GM19351 (cell line): ENCODE measurements at regions not wholly inside any gene's neighbourhood (a gene's known extent, or its start where the extent isn't known, plus 50 kb on each side); places are given as distances from the start of the nearest gene placed in this dataset.
A peak's percentile ranks its signal among the peaks of the same experiment; 100 is the strongest.

Source experiments
- ATAC-seq: cut with Tn5 transposase; IDR thresholded peaks from one replicate; pipeline ENCODE4 v1.9.1; 2021; ENCODE audit warnings: mild to moderate bottlenecking, moderate library complexity; ENCODE audit not compliant: unreplicated experiment

DNA sequence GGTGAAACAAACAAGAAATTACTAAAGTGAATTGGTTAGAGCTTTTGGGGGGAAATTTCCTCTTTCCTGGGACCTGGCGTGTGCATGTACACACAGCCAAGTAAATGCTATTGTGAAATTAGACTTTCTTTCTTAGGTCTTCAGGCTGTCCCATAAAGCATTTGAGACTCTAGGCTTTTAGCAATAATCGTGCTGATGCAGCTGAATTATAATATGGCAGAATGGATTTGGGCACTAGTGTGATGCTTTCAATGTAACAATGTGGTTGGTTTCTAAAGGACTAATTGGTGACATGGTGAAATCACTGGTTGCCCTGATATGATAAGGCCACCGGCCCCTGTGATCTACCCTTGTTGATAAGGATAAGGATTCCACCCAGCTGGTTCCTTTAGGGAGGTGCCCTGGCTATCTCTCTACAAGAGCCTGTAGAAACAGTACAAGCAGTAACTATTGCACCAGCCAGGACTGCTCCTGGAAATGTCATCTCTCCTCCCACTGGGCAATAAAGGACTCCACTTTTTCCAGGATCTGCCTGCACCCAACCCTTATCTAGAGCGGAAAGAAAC lies 164.1 kb downstream of the TFAP2A start:
- ATAC-seq: no peak

DNA sequence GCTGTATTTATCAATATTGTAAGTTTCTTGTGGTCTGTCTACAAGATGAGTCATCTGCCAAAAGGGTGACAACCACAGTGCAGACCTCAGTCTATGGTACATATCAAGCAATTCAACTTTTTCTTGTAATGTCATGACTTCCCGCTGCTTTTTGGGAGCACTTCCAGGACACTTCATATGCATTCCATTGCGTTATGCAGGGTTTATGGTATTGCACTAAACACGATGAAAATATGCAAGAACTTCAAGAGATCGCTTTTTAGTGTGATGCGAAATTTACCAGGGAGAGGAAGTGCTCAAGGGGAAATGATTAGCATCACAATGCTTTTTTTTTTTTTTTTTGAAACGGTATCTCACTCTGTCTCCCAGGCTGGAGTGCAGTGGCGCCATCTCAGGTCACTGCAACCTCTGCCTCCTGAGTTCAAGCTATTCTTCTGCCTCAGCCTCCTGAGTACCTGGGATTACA lies 166.5 kb downstream of the TFAP2A start:
- no peak for ATAC-seq

DNA sequence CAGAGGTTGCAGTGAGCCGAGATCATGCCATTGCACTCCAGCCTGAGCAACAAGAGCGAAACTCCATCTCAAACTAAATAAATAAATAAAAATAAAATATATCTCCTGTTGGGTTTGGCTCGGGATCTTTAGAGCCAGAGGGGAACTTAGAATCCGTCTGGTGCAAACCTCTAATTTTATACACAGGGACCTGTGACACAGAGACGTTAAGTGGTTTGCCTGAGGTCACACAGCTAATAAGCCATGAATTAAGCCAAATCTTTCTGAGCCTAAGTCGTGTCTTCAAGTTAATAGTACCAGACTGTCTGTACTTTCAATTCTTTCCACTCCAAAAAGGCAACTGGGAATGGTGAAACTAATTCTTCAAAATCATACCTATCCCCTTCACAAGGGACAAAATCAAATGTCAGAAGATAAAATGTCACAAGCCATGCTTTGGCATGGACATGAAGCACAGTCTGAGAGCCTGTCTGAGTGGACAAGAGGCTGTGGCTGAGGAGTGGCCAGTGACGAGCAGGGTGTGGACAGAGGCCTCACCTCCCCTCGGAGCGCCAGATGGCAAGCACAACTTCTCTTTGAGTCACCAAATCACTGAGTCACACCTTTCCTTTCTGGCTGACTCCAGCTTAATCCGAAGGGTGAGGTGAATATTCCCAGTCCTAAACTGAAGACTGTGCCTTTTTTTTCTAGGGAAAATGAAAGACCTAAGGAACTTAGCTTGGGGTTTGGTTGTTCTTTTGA lies 177.4 kb downstream of the TFAP2A start:
- ATAC-seq: no peak

DNA sequence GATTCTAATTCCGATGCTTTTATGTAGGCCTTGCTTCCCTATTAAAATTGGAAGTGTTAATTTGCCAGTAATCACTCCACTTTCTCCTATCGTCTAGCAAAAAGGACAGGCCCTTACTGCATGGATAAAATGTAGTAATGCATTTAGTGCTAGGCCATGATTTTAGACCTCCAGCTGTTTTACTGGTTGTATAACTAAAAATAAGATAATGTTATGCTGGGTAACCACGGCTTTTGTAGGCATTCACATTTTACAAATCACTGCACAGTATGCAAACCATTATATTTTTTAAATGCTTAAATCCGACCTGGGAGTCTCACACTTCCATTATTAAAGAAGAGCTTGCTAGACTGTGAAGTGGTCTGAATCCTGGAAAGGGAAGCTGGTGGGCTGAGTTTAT lies 179.5 kb downstream of the TFAP2A start:
- no peak for ATAC-seq

DNA sequence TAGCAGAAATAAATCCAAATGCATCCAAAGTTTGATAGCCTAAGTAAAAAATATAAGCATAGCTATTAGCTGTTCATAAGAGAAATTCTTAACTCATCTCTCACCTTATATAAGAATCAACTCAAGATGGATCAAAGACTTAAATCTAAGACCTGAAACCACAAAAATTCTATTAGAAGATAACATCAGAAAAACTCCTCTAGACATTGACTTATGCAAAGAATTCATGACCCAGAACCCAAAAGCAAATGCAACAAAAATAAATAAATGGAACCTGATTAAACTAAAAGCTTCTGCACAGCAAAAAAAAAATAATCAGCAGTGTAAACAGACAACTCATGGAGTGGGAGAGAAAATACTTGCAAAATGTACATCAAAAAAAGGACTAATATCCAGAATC lies 184.3 kb downstream of the TFAP2A start:
- no peak for ATAC-seq

DNA sequence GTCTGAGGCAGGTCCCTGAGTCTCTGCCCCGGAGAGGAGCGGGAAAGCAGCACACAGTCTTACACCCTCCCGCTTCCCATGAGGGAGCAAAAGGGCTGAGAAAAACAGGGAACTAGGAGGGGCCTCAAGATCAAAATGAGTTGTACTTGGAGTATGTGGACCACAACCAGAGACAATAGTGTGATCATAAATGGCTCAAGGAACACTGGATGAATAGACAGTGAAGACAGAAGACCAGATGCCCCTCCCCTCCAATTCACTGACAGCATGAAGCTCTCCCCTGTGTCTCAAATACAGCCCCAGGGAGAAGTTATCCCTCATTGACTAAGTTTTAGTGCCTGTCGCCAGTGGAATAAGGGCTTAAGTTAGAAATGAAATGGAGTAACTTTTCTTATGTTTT lies 191.0 kb downstream of the TFAP2A start:
- ATAC-seq: no peak

DNA sequence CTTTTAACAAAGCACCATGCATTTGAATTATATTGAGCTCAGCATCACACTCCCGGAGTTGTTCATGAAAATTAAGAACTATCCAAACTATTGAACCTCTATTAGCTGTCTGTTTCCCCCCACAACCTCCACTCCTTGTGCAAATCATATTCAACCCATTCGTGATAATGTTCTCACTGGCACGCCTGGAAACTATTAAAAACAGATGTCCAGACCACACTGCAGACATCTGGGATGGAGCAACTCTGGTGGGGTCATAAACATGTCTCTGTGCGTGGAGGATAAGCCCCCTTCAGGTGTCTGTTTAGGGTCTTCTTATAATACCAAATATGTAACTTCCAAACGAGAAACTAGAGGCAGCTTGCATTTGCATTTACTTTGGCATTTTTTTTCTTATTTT lies 193.7 kb downstream of the TFAP2A start:
- no peak for ATAC-seq

DNA sequence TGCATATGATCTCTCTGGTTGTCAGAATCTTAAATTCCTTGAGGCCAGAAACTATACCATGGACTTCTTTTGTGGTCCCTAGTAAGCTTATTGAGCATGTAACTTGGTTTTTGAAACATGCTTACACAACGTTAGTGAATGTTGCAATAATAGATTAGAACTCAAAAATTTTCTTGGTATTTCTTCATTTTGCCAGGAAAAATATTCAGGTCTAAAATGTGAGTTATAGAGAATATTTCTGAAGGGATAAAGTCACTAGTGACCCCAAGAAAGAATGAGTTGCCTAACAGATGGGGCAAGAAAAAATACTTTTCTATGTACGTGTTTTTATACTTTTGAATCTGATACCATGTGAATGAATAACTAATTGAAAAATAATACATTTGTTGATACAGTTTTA lies 195.4 kb downstream of the TFAP2A start:
- no peak for ATAC-seq

DNA sequence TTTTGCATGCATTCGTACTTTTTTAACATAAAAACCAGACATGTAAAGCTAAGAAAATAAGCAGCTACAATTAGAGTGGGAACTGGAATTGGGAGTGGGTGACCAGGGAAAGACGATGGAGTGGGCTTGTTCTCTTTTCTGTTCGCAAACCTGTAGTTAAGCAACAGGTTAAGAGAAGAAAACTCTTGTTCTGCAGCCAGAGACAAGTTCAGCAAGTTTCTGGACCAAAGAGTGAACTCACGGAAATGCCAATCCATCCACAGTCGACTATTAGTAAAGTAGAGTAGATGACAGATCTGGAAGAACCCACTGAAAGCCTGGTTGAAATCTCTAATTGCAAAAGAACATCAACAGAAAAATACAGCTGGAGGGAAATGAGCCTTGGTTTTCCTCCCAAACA lies 197.8 kb downstream of the TFAP2A start:
- no peak for ATAC-seq

DNA sequence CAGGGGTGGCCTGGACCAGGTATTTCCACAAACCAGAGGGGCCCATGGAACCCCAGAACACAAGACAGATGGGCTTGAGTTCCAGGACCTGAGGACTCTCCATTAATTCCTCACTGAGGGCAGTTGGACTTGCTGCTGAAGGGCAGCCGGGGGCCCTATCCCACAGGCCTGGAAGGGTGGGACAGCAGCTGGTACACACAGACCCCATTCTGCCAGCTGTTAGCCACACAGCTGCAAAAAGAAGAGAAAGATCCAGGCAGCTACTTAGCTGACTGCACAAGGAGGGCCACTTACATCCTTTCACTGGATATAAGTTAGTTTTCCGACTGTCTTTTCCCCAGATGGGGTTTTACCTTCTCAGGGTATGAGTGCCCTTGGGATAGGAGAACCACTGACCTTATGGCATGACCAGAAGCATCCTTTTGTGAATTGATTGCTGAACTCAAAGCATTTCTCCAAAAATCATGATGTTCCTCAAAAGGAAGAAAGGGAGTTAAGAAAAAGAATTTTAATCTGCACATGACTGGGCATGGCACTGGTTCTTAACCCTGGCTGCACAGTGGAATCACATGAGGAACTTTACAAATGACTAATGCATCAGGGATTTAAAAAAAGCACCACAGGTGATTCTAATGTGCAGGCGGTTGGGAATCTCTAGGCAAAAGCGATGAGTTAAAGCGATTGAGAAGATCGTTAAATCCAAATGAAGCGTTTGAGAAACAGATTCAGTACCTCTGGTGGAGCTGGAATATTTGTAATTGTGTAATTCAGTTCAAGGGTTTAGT lies 199.4 kb downstream of the TFAP2A start:
- no peak for ATAC-seq

DNA sequence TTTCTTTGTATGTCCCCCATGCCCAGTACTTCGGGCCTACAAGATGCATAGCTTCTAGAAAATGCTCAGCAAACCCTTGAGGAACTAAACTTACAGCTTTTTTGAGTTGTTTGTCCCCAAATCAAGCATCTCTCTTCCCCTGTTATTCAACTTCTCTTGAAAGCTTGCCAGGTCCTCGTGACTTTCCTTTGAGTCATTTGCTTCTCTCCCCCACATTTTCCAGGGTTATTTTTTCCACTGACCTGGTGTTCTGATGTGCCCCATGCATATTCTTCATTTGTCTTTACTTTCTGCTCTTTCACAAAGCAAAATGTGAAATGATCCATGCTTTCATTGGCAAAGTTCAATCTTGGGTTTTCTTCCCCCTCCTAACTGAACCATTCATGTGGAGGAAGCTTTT lies 204.8 kb downstream of the TFAP2A start:
- no peak for ATAC-seq

DNA sequence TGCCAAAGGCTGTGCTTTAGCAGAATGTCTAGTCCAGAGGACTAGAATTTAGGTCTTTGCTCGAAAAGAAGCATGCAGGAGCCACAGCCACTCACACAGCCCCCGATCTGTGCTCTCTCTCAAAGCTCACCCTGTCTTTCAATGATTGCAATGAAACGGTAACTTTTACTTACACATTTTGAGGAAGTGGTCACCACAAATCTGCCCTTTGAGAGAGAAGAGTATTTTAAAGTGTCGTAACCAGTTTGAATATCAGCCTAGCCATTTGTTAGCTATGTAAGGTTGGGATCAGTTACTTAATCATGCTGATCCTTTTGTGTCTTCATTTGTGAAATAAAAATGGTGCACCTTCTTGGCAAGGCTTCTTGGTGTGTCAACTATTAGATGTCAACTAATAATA lies 209.0 kb downstream of the TFAP2A start:
- peak; percentile 88 for ATAC-seq

DNA sequence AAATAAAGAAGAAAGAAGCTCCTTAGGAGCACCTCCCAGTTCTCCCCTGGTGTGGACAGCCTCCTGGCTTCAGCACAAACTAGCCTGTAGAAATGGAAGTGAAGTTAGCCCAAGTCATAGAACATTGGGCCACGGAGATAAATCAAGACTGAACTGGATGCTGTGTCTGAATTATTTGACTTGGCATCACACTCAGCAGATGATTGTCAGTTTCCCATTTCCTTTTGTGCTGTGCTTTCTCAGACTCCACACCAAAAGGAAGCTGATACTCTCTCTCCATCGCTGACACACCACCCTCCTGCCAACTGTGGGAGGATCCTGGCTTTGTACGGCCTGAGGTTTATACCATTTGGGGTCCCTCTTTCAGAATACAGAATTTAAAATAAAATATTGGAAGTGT lies 209.8 kb downstream of the TFAP2A start:
- no peak for ATAC-seq

DNA sequence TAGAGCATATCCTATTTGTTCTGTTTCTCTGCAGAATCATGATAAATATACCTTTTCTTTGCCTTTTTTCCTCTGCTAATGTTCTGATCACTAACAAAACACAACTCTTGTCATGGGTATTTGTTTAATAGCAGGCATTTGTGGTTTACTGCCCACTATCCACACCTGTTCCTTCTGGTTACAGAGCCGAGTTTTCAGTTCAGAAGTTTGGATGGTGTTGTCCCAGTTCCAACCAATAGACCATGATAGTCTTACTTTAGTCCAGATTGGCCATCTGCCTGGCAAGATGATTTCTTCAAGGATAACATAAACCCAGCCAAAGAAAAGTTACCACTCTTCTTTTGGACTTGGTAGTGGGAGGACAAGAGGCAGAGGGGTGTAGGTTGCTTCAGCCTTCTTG lies 211.2 kb downstream of the TFAP2A start:
- no peak for ATAC-seq

DNA sequence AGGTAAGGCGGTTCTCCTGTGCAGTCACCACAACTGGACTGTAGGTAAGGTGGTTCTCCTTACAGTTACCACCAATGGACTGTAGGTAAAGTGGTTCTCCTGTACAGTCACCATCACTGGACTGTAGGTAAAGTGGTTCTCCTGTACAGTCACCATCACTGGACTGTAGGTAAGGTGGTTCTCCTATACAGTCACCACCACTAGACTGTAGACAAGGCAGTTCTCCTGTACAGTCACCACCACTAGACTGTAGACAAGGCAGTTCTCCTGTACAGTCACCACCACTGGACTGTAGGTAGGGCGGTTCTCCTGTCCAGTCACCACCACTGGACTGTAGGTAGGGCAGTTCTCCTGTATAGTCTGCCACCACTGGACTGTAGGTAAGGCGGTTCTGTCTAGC lies 212.3 kb downstream of the TFAP2A start:
- ATAC-seq: no peak

DNA sequence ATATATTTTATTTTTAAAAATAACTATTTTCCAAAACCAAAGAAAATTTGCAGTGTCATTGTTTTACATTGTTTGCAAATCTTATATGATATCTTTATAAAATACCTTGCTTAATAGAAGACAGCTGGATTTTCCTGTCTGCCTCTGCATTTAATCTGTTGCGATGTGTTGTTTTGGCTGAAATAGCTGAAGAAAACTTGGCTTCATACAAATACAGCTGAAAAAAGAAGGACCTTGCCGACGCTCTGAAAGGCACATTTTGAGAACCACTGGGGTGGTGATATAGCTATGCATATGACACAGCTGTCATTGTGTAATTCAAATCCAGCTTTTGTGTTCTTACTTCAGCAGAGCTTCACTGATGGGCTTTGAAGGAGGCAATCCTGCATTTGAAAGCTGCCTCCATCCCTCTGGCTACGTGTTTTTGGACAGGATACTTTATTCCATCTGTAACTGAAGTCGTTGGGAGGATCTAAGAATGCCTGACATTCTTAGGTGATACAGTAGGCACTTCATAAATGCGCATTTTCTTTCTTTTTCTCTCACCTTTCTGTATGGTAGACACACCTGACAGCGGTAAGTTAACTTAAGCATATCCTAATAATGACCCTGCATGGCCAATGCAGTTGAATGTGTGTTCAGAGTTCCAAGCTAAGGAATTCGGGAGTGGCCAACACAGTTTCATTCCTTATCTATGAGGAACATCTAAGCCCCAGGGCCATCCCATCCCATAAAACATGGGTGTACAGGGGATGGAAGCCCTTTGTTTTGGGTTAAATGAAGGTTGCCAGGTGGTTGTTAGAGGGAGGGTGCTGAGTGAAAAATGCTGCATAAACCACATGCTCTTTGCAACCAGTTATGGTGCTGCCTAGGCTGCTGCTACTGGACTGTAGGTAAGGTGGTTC lies 213.0 kb downstream of the TFAP2A start:
- ATAC-seq: no peak

DNA sequence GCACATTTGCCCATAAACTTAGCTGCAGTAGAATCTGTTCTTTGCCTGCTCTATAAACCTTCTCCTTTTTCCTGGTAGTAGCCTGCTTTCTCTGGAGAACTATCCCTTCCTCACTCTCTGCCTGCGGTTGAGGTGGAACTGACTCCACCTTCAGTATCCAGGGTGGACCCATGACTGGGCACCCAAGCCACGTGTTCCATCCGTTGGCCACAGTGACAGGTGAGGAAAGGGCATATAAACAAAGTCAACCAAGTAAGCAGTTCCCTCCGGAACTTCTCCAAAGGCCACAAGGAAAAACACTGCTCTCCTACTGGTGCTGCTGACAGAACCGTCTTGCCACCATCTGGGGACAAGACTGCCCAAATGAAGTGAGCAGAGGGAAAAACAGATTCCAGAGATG lies 218.8 kb downstream of the TFAP2A start:
- ATAC-seq: no peak

DNA sequence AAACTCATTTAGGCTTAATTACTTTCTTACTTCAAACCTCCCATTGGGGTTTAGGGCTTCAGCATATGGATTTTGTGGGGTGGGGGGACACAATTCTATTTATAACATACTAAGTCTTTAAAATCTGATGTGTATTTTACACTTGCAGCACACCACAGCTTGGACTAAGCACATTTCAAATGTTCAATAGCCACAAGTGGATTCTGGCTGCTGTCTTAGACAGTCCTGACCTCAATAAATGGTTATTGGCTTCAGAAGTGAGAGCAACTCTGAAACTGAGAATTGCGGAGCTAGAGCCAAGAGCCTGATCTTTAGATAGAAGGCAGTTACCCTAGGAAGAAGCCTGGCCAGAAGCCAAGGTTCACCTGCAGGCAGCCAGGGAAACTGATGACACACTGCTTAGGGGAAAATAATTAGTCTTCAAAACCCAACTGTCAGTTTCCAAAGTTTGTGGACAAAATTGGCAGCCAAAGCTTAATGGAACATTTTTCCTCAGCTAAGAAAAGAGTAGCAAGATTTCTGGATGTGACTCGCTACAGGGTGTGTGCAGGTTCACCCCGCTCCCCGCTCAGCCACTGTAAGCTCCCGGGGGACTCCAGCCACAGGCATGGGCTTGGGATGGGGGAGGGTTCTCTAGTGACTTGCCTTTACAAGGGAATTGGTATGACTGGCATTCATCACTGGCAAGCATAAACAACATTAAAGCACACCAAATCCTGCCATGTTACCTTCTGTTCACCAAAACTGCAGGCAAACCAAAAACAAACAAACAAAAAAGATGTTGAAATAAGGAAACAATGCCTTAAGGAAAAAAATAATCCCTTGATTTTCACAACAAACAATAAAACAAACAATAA lies 219.8 kb downstream of the TFAP2A start:
- ATAC-seq: no peak

DNA sequence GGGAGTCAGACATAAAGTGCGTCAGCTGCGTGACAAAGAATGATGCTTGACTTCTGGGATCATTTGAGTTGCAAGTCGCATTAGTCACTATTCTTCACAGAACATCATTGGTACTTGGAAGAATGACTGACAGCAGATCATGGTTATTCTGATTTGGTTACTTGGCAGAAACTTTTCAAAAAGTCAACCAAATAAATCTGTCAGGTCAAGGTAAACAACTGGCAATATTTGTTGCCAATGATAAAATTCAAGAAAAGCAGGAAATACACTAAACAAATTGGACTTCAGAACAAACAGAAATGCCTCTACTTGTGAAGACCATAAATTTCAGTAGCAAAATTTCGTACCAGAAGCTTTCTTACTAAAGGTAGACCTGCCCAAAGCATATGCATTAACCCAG lies 221.6 kb downstream of the TFAP2A start:
- ATAC-seq: no peak

DNA sequence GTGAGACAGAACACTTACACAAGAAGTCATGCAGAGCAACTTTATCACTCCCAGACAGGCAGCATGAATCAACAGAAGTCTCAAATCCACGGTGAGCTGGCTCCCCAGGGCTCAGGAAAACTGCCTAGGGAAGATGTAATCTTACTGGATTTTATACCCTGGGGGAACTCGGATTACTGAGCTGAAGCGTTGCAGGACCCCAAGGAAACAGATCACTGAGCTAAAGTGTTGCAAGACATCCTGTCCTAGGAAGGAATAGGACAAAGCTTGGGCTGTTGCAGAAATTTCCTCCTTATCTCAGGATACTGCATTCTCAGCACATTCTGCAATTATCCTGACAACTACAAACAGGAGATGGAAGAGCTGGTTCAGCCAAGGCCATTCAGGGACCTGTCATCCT lies 224.8 kb downstream of the TFAP2A start:
- no peak for ATAC-seq
